ENCODE measurements at regions not wholly inside any gene's neighbourhood (a gene's known extent, or its start where the extent isn't known, plus 50 kb on each side); places are given as distances from the start of the nearest gene placed in this dataset.

DNA sequence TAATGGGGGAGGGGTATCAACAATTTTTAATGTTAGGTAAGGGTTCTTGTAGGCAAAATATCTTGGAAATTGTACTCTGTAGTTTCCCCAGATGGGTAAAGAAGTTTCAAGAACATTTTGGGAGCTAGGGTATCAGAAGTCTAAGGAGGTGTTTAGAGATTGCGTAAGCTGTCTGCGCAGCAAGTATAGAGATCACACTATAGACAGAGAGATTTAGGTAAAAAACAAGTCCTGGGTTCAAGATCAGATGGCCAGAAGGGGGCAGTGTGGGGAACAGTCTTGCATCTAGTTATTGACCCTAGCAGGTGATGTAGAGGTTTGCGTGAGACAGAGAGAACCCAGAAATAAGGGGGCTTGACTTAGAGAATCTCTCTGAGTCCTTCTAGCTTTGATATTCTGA, 80.8 kb downstream of the S1PR1 start:
- no peak for DNase-seq

DNA sequence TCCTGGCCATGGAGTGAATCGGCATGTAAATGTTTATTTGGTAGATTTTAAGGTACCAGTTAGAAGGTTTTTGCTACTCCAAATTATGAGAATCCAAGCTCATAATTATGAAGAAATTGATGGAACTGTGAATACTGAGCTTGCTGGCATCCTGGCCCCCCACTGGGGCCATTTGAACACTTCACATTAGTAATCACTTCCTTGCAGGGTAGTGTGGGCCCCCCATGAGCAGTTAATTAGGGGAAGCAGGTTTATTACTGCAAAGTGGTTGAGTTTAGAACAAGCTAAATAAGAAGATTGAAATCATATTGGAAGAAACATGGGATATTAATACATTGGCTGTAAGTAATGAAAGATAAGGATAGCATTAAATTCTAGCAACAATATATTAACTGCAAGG, 86.7 kb downstream of the S1PR1 start:
- no peak for DNase-seq

DNA sequence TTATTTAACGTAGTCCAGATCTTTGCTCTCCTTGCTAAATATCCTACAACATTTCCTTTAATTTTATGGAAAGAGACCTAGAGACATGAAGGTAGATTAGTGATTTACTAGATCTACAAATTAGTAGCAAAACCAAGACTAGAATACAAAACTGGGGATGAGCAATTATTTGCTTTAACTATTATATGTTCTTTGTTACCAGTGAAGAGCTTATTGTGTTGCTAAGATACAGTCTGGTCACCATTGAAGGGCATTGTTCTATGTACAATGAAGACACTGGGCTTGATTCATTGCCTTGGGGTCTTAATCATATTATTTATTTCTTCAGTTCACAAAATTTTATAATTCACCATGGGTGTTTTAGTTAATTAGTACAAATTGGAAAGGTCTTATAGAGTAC, 88.3 kb downstream of the S1PR1 start:
- DNase-seq = no peak

DNA sequence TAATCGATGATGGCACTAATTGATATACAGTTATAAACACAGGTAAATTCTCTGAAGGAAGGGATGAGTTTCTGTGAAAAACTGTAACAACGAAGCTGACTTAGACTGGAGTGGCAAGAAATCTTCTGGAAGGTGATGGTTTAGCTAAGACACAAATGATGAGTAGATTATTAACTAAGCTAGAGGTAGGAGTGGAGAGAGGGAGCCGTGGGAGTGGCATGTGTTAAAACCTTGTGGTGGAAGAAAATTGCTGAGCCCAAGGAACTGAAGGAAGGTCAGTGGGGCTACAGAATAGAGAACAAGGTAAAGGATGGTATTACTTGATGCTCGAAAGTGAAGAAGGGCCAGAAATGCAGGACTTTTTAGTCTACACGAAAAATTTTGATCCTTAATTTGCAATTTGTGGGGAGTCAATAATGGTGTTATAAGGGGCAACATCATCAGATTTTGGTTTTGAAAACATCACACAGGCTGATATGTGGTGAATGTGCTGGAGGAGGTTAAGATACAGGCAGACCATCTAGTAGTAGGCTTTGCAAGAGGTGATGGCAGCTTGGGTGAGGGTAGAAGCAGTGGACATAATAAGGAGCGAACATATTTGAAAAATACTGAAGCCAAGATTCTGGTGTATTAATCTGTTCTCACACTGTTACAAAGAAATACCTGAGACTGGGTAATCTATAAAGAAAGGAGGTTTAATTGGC, 93.8 kb downstream of the S1PR1 start:
- no peak for DNase-seq

DNA sequence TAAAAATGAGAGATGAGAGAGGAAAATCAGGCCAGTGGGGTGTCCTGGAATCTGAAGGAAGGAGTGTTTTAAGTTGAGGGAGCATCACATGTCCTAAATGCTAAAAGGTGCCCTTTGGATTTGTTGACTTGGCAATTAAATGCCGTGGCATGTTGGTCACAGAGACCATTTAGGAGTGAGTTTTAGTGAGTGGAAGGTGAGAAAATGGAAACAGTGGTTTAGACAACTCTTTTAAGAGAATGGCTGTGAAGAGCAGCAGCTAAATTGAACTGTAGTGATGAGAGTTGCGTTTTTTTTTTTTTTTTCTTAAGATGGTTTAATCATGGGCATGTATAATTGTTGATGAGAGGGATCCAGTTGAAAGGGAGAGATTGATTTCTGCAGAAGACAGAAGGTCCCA, 95.0 kb downstream of the S1PR1 start:
- no peak for DNase-seq

DNA sequence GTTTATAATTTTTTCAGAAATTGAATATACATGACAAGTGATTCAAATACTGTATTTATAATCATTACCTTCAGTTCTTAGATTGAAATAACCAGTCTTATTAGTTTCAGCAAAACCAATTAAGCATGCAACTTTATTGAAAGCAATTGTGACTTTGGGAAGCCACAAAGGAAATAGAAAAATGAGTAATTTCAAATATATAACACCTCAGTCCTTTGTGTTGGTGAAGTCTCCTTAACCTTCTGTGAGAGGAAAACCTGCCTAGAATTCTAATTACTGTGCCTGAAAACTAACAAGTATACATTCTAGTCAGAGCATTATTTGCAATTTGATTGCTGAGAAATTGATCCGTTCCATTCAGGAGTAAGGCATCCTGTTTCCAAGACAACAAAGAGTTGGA, 95.8 kb downstream of the S1PR1 start:
- DNase-seq = no peak

DNA sequence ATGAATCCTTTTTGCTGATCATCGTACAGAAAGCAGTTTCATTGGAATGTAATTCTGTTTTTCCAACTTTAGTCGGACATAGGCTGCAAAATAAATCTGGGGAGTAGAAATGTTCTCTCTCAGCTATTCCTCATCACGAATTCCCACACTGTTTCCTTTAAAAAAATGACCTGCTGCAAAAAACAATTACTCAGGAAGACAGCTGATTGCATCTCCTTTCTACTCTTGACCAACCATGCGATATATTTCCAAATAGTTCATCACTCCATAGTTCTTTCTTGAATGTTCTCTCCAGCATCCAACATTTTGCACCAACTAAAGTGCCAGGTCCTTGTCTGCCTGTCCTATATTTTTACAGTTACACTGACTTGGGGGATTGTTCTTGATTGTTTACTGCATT, 96.4 kb downstream of the S1PR1 start:
- no peak for DNase-seq

DNA sequence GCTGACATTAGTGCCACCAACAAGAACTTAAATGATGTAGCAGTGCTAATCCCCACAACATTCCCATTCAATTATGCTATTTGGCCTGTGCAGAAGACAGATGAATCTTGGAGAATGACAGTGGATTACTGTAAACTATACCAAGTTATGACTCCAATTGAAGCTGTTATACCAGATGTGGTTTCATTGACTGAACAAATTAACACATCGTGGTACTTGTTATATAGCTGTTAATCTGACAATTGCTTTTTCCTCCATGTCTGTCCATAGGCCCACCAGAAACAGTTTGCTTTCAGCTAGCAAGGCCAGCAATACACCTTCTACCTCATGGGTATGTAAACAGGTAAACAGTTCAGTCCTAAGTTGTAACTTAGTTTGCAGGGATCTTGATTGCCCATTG, 101.1 kb downstream of the S1PR1 start:
- DNase-seq = no peak

DNA sequence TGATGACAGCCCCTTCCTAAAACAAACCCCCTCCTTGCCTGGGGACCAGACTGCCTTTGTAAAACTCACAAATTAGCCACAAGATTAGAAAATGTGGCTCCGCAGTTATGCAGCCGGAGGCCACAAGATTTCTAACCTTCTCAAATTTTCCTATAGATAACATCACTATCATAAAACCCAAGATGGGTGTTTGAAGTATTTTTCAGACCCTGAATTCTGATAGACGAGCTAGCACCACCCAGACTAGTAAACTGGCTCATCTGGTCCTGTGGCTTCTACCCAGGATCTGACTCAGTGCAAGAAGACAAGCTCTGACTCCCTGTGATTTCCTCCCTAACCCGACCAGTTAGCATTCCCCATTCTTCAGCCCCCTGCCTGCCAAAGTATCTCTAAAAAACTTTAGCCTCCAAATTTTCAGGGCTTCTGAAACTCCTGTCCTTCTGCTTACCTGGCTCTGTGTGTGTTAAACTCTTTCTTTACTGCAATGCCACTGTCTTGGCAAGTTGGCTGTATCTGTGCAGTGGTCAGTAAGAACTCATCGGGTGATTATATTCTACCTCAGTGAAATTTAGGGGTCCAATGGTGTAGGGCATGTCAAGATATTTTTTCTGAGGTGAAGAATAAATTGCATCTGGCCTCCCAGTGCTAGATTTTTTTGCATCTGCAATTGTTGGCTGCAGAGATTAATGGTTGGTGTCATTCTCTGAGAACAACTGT, 102.1 kb downstream of the S1PR1 start:
- no peak for DNase-seq

DNA sequence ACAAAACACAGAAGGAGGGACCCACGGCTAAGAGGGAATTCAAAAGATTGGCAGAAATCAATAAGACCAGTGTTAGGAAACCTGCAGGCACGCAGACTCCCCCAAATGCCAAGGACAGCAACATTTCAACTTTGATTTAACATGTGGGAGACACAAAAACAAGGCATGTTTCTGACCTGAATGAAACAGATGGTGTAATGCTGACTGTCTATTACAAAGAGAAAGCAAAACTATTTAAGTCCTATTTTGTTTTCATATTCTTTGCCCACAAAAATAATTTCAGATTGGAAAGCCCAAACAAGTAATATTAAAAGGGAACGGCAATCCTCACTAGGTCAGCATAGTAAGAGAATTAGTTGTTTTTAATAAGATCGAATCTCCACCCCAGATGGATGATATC, 107.9 kb downstream of the S1PR1 start:
- DNase-seq = no peak

DNA sequence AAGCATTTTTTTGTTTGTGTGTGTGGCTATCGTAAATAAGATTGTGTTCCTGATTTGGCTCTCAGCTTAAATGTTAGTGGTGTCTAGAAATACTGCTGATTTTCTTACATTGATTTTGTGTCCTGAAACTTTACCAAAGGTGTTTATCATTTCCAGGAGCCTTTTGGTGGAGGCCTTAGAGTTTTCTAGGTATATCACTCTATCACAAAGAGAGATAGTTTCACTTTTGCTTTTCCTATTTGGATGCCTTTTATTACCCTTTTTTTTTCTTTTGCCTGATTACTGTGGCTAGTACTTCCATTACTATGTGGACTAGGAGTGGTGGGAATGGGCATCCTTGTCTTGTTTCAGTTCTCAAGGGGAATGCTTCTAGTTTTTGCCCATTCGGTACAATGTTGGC, 109.6 kb downstream of the S1PR1 start:
- no peak for DNase-seq

DNA sequence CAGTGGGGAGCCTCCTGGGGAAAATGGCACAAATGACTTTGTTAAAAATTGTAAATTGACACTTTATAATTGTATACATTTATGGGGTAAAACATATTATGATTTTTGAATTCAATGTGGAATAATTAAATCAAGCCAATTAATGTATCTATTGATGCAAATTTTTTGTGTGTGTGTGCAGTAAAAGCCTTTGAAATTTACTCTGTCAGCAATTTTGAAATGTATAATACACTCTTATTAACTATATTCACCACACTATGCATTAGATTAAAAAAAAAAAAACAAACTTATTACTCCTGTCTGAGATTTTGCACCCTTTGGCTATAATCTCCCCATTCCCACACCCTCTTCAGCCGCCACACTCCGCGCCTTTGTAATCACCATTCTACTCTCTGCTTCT, 119.2 kb downstream of the S1PR1 start:
- no peak for DNase-seq

DNA sequence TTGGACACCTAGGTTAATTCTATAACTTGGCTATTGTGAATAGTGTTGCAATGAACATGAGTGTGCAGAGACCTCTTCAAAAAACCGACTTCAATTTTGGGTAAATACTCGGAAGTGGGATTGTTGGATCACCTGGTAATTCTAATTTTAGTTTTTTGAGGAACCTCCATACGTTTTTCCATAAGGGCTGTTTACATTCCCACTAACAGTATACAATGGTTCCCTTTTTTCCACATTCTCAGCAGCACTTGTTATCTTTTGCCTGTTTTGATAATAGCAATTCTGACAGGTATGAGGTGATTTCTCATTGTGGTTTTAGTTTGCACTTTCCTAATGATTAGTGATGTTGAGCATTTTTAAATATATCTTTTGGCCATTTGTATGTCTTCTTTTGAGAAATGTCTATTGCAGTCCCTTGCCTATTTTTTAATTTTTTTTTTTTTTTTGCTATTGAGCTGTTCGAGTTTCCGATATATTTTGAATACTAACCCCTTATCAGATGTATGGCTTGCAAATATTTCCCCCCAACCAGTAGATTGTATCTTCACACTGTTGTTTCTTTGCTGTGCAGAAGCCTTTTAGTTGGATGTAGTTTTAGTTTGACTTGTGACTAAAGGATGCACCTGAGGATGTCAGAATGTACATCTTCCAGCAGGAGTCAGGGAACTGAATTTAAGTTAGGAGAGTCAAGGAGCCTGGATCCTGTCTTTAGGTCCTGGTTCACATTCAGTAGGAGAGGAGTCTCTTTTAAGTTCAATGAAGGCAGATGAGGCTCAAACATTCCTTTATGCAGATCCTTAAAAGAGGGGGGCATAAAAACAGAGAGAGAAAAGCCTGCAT, 120.0 kb downstream of the S1PR1 start:
- DNase-seq = no peak

DNA sequence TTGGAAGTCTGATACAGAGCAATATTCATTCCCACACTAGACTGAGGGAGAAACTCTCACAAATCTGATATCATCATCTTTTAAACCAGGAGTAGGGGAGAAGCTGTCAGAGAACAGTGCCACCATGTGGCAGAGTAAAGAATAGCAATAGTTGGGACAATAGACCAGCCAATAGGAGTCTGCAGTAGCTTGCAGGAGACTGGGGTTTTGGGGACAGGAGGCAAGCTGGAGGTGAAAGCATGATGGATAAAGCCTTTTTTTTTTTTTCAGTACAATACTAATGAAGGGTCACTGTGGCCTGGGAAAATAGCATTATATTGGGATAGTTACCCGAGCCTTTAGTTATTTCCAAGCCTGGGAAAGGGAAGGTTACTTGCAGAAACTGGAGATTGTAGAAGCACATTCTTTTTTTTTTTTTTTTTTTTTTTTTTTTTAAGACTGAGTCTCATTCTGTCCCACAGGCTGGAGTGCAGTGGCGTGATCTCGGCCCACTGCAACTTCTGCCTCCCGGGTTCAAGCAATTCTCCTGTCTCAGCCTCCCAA, 120.7 kb downstream of the S1PR1 start:
- DNase-seq = peak; percentile 21 to 90 (median 62)

DNA sequence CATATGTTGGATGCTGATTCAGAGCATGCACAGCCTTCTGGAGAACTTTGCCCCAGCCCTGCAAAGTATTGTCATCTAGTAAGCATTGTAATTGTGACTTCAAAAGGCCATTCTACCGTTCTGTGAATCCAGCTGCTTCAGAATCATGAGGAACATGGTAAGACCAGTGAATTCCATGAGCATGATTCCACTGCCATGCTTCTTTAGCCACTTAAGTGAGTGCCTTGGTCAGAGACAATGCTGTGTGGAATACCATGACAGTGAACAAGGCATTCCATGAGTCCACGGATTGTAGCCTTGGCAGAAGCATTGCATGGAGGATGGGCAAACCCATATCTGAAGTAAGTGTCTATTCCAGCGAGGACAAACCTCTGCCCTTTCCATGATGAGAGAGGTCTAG, 123.7 kb downstream of the S1PR1 start:
- DNase-seq = no peak

DNA sequence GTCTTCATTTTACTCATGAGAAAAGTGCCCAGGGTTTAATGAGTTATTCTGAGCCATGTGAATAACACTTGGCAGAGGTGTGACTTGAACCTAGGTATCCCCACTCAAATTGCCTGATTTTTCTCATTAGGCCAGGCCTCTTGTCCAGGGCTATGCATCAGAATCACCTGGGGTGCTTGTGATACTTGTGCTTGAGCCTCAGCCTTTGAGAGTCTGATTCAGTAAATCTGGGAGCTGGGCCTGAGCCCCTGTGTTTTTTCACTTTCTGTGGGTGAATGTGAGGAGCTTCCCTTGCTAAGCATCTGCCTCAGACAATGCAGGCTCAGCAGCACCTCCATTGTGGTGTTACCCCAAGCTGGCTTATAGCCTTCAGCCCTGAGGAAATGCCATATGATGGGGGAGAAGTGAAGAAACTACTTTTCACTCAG, 127.1 kb downstream of the S1PR1 start:
- DNase-seq = no peak

DNA sequence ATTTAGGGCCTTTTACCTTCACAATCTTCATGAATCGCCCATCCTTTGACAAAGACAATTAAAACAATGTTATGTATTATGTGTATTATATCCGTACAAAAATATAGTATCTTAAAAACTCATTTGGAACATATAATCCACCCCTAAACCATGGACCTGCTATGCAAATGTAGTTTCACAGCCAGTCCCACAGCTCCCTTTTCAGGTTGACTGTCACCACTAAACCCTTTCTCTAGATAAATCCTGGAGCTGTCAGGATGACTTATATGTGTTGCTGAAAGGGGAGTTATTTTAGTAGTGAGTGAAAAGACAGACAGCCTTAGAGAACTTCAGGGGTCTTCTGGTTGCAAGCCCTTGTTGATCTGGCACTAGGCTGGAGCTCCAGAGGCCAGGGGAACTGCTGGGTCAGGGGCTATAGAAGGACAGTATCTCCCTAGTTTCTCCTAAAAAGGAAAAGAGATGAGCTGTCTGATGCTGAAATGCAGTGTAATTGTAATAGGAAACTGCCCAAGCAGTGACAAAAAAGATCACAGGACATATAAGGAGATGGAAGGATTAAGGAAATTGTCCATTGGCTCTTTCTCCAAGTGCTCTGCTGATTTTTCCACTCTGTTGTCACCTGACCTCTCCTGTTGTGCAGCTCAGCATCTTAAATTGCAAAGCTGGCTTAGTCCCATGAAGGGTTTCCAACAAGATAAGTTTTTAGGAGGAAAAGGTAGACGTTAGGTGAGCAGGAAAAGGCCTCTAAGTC, 127.7 kb downstream of the S1PR1 start:
- DNase-seq = no peak

DNA sequence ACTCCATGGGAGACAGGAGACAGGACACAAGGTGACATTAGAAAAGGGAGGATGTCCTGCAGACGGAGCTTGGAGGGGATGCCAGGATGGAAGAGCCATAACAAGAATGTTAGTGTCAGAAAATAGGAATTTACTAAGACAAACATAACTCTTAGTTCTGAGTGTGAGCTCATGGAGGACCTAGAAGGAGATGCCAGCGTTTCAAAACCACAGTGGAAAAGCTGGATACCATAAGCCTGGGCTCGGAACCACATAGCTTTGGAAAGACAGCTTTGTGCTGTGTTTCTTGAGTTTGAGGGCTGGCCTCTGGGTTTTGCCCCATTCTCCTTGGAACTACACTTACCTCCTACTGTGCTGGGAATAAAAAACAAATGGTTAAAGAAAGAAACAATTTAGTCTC, 128.4 kb downstream of the S1PR1 start:
- DNase-seq = no peak

DNA sequence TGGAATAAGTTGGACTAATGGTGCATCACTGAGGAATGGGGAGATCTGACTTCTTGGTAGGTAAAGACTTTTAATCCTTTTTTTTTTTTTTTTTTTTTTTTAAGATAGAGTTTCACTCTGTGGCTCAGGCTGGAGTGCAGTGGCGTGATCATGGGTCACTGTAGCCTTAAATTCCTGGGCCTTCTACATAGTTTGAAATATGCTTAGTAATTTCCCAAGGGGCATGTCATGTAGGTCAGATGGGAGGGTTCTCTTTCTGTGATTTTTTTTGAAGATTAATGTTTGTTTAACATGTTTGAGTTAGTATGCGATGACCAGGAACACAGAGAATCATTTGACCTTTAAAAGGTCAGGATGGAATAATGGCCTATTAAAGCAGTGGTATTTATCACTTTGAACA, 129.1 kb downstream of the S1PR1 start:
- DNase-seq = no peak

DNA sequence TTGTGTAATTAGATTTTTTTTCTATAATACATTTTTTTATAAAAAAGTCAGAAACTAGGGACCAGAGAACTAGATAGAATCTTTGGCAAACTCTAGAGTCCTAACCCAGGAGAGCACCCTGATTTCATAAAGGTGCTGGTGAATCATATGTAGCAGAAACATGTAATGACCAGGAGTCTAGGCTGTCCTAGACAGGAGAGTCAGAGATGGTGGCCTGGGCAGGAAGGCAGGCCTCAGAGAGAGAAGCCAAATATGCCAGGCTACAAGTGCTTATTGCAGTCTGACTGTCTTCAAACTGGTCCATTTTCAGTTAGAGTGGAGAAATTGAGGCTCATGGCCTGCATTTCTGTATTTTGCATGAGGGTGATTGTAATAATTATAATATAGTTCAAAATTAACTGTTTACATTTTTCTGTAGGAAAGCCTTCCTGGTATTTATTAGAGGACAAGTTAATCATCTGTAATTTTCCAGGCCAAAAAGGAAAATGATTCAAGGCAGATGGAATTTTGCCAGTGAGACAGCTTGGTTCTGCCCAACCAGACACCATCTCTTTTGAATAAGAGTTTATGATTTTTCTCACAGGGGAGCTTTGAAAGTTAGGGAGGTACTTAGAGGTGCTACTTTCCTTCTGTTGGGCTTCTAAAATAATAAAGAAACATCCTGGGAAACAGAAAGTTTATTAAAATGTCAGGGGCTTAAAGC, 129.8 kb downstream of the S1PR1 start:
- DNase-seq = no peak

DNA sequence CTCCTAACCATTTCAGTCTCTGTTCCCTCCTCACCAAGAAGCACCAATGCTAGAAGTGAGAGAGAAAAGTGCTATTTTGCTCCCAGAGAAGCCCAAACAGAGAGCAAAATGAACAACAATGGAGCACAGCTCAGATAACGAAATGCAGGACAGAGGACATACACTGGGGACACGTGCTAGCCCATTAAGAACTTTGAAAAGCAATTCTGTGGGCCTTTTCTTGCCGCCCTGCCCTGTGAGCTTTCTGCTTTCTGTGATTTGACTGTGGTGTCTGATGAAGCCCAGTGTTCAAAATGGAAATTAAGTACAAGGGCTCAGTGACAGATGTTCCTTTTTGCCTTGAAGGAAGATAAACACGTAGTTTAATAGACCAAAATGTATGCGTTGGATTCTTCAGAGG, 130.8 kb downstream of the S1PR1 start:
- no peak for DNase-seq

DNA sequence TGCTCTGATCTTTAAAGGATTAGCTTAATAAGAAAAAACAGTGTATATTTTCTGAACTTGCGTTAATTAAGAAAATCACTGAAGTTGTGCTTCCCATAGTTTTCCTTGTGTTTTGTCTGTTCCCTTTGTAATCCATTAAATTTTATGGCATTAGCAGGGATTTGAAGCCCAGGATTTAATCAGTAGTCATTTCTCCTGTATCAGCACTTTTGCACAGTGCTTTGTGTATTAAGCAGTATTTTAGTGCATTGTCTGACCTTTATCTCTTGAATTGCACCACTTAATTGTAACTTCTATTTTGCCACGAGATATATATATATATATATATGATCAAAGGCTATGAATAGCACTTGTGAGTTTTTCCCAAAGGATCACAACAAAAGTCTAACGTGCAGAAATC, 133.7 kb downstream of the S1PR1 start:
- no peak for DNase-seq
